ENCODE measurements at regions not wholly inside any gene's neighbourhood (a gene's known extent, or its start where the extent isn't known, plus 50 kb on each side); places are given as distances from the start of the nearest gene placed in this dataset.

DNA sequence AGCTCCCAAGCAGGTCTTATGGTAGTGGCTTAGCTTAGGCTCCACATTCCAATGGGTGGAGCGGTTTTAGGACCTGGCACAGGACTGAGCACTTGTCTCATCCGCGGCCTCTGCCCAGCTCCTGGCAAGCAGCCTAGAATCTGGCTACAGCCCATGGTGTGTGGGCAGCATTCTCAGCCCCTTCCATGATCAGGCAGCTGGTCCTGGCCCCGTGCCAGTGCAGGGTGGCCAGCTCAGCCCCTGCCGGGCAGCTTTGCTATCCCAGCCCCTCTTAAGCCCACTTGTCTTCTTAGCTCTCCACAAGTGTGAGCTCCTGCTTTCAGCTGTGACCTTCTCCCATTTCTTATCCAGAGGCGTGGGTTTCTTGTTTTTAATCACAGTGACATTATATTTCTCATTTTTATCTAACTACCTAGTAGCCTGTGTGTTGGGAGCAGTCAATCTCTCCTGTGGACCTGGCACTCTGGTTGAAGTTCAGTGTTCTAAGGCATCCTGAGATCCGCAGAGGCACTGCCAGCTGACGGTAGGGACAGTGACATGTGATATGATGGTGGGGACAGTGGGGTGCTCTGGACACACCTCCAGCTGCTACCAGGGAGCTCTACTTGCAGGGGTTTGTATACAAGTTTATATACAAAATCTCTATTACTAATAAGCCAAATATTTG, 84.5 kb upstream of the PRNP start:
- Histone ChIP-seq H3K79me2 (ENCODE audit: insufficient read depth, low read length) (no peaks in the 10 kb centered on the region), H3K4me3 (ENCODE audit: low read depth, low read length, poor library complexity, severe bottlenecking) (no peak overlapping the region), H3F3A (ENCODE audit: insufficient read depth, low read length) (no peaks in the 10 kb centered on the region), H2AFZ (ENCODE audit: low read length) (no peak overlapping the region), H3K27me3 (ENCODE audit: insufficient read depth, low read length) (no peaks in the 10 kb centered on the region), H3K36me3 (ENCODE audit: insufficient read depth, low read length) (no peaks in the 10 kb centered on the region), H3K27ac (ENCODE audit: low read depth, low read length, poor library complexity, severe bottlenecking) (no peak overlapping the region), H3K4me2 (ENCODE audit: low read length) (no peak overlapping the region), H3K9ac (ENCODE audit: low read length) (no peak overlapping the region), H4K20me1 (ENCODE audit: insufficient read depth, low read length) (no peaks in the 10 kb centered on the region), H3K9me3 (ENCODE audit: low read length) (no peaks in the 10 kb centered on the region), H3K9me2 (ENCODE audit: low read depth, low read length) (no peaks in the 10 kb centered on the region), H3K4me1 (ENCODE audit: insufficient read depth, low read length, severe bottlenecking) (no peaks in the 10 kb centered on the region)
- TF ChIP-seq, protein P1, sequence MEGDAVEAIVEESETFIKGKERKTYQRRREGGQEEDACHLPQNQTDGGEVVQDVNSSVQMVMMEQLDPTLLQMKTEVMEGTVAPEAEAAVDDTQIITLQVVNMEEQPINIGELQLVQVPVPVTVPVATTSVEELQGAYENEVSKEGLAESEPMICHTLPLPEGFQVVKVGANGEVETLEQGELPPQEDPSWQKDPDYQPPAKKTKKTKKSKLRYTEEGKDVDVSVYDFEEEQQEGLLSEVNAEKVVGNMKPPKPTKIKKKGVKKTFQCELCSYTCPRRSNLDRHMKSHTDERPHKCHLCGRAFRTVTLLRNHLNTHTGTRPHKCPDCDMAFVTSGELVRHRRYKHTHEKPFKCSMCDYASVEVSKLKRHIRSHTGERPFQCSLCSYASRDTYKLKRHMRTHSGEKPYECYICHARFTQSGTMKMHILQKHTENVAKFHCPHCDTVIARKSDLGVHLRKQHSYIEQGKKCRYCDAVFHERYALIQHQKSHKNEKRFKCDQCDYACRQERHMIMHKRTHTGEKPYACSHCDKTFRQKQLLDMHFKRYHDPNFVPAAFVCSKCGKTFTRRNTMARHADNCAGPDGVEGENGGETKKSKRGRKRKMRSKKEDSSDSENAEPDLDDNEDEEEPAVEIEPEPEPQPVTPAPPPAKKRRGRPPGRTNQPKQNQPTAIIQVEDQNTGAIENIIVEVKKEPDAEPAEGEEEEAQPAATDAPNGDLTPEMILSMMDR (IDR thresholded peaks at IDR 0.05; ENCODE audit: low read length): no peak
- TF ChIP-seq EZH2 (IDR thresholded peaks at IDR 0.05; ENCODE audit: borderline replicate concordance, low read length): no peak

DNA sequence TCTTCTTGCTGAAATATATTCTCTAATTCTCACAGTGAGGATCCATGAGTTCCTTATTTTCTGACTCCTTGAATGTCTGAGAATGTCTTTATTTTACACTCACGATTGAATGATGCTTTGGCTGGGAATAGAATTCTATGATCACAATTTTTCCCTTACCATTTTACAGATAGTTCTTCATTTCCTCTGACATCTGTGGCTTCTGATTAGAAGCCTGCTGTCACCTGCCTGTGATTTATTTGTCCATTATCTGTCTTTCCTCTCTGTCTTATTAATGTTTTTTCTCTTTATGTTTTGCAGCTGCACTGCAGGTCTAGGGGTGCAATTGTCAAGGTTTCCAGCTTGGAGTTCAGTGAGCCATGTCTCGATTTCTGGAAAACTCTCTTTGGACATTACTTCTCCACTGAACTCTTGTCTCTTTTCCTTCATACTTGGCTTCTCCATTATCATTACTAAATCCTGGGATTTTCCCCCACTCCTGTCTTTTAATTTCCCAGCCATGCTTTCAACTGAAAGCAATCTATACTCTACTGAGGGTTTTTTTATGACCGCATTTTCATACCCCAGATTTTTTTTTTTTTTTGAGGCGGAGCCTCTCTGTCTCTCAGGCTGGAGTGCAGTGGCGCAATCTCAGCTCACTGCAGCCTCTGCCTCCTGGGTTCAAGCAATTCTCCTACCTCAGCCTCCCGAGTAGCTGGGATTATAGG, 85.8 kb upstream of the PRNP start:
- no peak overlapping the region for H3K4me2 ChIP-seq (ENCODE audit: low read length)
- no peaks in the 10 kb centered on the region for H3K79me2 ChIP-seq (ENCODE audit: insufficient read depth, low read length)
- H2AFZ ChIP-seq (ENCODE audit: low read length): no peak overlapping the region
- H3K4me3 ChIP-seq (ENCODE audit: low read depth, low read length, poor library complexity, severe bottlenecking): no peak overlapping the region
- no peaks in the 10 kb centered on the region for H3K9me3 ChIP-seq (ENCODE audit: low read length)
- no peaks in the 10 kb centered on the region for H3F3A ChIP-seq (ENCODE audit: insufficient read depth, low read length)
- H3K36me3 ChIP-seq (ENCODE audit: insufficient read depth, low read length): no peaks in the 10 kb centered on the region
- H3K9me2 ChIP-seq (ENCODE audit: low read depth, low read length): no peaks in the 10 kb centered on the region
- no peak overlapping the region for H3K27ac ChIP-seq (ENCODE audit: low read depth, low read length, poor library complexity, severe bottlenecking)
- H3K9ac ChIP-seq (ENCODE audit: low read length): no peak overlapping the region
- TF ChIP-seq, protein P1 (IDR thresholded peaks at IDR 0.05; ENCODE audit: low read length): no peak
- no peak for TF ChIP-seq EZH2 (IDR thresholded peaks at IDR 0.05; ENCODE audit: borderline replicate concordance, low read length)
- no peaks in the 10 kb centered on the region for H3K27me3 ChIP-seq (ENCODE audit: insufficient read depth, low read length)
- no peaks in the 10 kb centered on the region for H3K4me1 ChIP-seq (ENCODE audit: insufficient read depth, low read length, severe bottlenecking)
- H4K20me1 ChIP-seq (ENCODE audit: insufficient read depth, low read length): no peaks in the 10 kb centered on the region

DNA sequence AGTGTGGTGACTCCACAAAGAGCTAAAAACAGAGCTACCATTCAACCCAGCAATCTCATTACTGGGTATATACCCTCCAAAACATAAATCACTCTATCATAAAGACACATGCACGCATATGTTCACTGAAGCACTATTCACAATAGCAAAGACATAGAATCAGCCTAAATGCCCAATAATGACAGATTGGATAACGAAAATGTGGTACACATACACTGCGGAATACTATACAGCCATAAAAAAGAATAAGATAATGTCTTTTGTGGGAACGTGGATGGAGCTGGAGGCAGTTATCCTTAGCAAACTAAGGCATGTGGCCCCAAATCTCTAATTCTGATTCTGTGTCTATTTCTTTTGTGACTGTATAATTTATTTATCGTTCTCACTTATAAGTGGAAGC, 89.0 kb upstream of the PRNP start:
- TF ChIP-seq, protein P1 (IDR thresholded peaks at IDR 0.05; ENCODE audit: low read length): no peak
- no peak for TF ChIP-seq EZH2 (IDR thresholded peaks at IDR 0.05; ENCODE audit: borderline replicate concordance, low read length)
- Histone ChIP-seq H3K9ac (ENCODE audit: low read length) (no peak overlapping the region), H3F3A (ENCODE audit: insufficient read depth, low read length) (no peaks in the 10 kb centered on the region)

More for the DNA sequence above, 89.0 kb upstream of the PRNP start:
- H3K27ac ChIP-seq (ENCODE audit: low read depth, low read length, poor library complexity, severe bottlenecking): no peak overlapping the region
- H4K20me1 ChIP-seq (ENCODE audit: insufficient read depth, low read length): no peaks in the 10 kb centered on the region
- H3K9me3 ChIP-seq (ENCODE audit: low read length): no peaks in the 10 kb centered on the region
- no peak overlapping the region for H2AFZ ChIP-seq (ENCODE audit: low read length)
- H3K27me3 ChIP-seq (ENCODE audit: insufficient read depth, low read length): no peaks in the 10 kb centered on the region
- H3K4me1 ChIP-seq (ENCODE audit: insufficient read depth, low read length, severe bottlenecking): peaks cover 3% of the 10 kb centered on the region
- H3K36me3 ChIP-seq (ENCODE audit: insufficient read depth, low read length): no peaks in the 10 kb centered on the region
- H3K4me2 ChIP-seq (ENCODE audit: low read length): no peak overlapping the region
- H3K79me2 ChIP-seq (ENCODE audit: insufficient read depth, low read length): no peaks in the 10 kb centered on the region
- H3K4me3 ChIP-seq (ENCODE audit: low read depth, low read length, poor library complexity, severe bottlenecking): no peak overlapping the region
- H3K9me2 ChIP-seq (ENCODE audit: low read depth, low read length): no peaks in the 10 kb centered on the region
